H1 (cell line): ENCODE measurements at regions not wholly inside any gene's neighbourhood (a gene's known extent, or its start where the extent isn't known, plus 50 kb on each side); places are given as distances from the start of the nearest gene placed in this dataset.

Experiments
- HDAC6 ChIP-seq: IDR thresholded peaks from one replicate; pipeline ENCODE4 v1.7.1; 2012; ENCODE audit warnings: low read depth, mild to moderate bottlenecking, inconsistent platforms, low read length, moderate library complexity
- KDM5A ChIP-seq: fragments of 200-600 bp; IDR thresholded peaks from 2 replicates; pipeline ENCODE4 v1.7.1; 2012; ENCODE audit warnings: mild to moderate bottlenecking, low read length, inconsistent platforms, mixed read lengths
- NRF1 ChIP-seq: IDR thresholded peaks from 2 replicates; pipeline ENCODE4 v1.6.1; 2011; ENCODE audit warnings: mild to moderate bottlenecking, low read depth, low read length, improper control_type of control experiment
- YY1 ChIP-seq: IDR thresholded peaks from 2 replicates; pipeline ENCODE4 v1.6.1; 2011; ENCODE audit warnings: low read depth, mild to moderate bottlenecking, low read length
- TF ChIP-seq, protein P1 (sequence below): fragments of 300-600 bp; sonication (generic); IDR thresholded peaks from 2 replicates; pipeline ENCODE4 v1.7.1; 2012; ENCODE audit warnings: low read length, moderate library complexity, mild to moderate bottlenecking, inconsistent platforms; ENCODE audit not compliant: insufficient replicate concordance

- TF ChIP-seq, protein P1, sequence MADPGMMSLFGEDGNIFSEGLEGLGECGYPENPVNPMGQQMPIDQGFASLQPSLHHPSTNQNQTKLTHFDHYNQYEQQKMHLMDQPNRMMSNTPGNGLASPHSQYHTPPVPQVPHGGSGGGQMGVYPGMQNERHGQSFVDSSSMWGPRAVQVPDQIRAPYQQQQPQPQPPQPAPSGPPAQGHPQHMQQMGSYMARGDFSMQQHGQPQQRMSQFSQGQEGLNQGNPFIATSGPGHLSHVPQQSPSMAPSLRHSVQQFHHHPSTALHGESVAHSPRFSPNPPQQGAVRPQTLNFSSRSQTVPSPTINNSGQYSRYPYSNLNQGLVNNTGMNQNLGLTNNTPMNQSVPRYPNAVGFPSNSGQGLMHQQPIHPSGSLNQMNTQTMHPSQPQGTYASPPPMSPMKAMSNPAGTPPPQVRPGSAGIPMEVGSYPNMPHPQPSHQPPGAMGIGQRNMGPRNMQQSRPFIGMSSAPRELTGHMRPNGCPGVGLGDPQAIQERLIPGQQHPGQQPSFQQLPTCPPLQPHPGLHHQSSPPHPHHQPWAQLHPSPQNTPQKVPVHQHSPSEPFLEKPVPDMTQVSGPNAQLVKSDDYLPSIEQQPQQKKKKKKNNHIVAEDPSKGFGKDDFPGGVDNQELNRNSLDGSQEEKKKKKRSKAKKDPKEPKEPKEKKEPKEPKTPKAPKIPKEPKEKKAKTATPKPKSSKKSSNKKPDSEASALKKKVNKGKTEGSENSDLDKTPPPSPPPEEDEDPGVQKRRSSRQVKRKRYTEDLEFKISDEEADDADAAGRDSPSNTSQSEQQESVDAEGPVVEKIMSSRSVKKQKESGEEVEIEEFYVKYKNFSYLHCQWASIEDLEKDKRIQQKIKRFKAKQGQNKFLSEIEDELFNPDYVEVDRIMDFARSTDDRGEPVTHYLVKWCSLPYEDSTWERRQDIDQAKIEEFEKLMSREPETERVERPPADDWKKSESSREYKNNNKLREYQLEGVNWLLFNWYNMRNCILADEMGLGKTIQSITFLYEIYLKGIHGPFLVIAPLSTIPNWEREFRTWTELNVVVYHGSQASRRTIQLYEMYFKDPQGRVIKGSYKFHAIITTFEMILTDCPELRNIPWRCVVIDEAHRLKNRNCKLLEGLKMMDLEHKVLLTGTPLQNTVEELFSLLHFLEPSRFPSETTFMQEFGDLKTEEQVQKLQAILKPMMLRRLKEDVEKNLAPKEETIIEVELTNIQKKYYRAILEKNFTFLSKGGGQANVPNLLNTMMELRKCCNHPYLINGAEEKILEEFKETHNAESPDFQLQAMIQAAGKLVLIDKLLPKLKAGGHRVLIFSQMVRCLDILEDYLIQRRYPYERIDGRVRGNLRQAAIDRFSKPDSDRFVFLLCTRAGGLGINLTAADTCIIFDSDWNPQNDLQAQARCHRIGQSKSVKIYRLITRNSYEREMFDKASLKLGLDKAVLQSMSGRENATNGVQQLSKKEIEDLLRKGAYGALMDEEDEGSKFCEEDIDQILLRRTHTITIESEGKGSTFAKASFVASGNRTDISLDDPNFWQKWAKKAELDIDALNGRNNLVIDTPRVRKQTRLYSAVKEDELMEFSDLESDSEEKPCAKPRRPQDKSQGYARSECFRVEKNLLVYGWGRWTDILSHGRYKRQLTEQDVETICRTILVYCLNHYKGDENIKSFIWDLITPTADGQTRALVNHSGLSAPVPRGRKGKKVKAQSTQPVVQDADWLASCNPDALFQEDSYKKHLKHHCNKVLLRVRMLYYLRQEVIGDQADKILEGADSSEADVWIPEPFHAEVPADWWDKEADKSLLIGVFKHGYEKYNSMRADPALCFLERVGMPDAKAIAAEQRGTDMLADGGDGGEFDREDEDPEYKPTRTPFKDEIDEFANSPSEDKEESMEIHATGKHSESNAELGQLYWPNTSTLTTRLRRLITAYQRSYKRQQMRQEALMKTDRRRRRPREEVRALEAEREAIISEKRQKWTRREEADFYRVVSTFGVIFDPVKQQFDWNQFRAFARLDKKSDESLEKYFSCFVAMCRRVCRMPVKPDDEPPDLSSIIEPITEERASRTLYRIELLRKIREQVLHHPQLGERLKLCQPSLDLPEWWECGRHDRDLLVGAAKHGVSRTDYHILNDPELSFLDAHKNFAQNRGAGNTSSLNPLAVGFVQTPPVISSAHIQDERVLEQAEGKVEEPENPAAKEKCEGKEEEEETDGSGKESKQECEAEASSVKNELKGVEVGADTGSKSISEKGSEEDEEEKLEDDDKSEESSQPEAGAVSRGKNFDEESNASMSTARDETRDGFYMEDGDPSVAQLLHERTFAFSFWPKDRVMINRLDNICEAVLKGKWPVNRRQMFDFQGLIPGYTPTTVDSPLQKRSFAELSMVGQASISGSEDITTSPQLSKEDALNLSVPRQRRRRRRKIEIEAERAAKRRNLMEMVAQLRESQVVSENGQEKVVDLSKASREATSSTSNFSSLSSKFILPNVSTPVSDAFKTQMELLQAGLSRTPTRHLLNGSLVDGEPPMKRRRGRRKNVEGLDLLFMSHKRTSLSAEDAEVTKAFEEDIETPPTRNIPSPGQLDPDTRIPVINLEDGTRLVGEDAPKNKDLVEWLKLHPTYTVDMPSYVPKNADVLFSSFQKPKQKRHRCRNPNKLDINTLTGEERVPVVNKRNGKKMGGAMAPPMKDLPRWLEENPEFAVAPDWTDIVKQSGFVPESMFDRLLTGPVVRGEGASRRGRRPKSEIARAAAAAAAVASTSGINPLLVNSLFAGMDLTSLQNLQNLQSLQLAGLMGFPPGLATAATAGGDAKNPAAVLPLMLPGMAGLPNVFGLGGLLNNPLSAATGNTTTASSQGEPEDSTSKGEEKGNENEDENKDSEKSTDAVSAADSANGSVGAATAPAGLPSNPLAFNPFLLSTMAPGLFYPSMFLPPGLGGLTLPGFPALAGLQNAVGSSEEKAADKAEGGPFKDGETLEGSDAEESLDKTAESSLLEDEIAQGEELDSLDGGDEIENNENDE: no peak
- TF ChIP-seq HDAC6: no peak
- TF ChIP-seq KDM5A: no peak
- TF ChIP-seq YY1: no peak
- TF ChIP-seq NRF1: no peak
Measured at GRCh38 chr18:1657876-1658275, 753.2 kb downstream of the ADCYAP1 start (continued).
